SK-N-MC (cell line): ENCODE measurements at regions not wholly inside any gene's neighbourhood (a gene's known extent, or its start where the extent isn't known, plus 50 kb on each side); places are given as distances from the start of the nearest gene placed in this dataset.

Source experiments
- EZH2 ChIP-seq: fragments of 200-600 bp; sonication (generic); IDR thresholded peaks from one replicate; pipeline ENCODE4 v1.6.1; 2017; ENCODE audit warnings: antibody characterized with exemption
- FOXP2 ChIP-seq: optimal IDR thresholded peaks from 2 replicates; pipeline ENCODE3; 2011; ENCODE audit warnings: mild to moderate bottlenecking, moderate library complexity; ENCODE audit not compliant: insufficient read depth; ENCODE audit errors: extremely low read length, control extremely low read depth
- POLR2AphosphoS5 ChIP-seq: IDR thresholded peaks from 2 replicates; pipeline ENCODE4 v1.6.1; 2012; ENCODE audit warnings: mild to moderate bottlenecking, low read depth, low read length, borderline replicate concordance

- TF ChIP-seq EZH2 (no peak), FOXP2 (no peak), POLR2AphosphoS5 (no peak)
Measured at GRCh38 chr2:195480121-195480520, 176.9 kb upstream of the SLC39A10 start.
